OCI-LY1 (cell line): ENCODE measurements at regions not wholly inside any gene's neighbourhood (a gene's known extent, or its start where the extent isn't known, plus 50 kb on each side); places are given as distances from the start of the nearest gene placed in this dataset.

ENCODE experiments used
- EZH2 ChIP-seq: fragments of 200-600 bp; sonication (generic), shearing (Covaris generic); IDR thresholded peaks from 2 replicates; pipeline ENCODE4 v1.8.0; 2017; ENCODE audit warnings: borderline replicate concordance, mixed run types, mild to moderate bottlenecking, antibody characterized with exemption, low read length, moderate library complexity, mixed read lengths
- TF ChIP-seq, protein P1 (sequence below): fragments of 200-600 bp; sonication (generic), shearing (Covaris generic); IDR thresholded peaks from 2 replicates; pipeline ENCODE4 v1.5.1; 2017; ENCODE audit warnings: mild to moderate bottlenecking, antibody characterized with exemption, low read length, moderate library complexity, mixed read lengths

DNA sequence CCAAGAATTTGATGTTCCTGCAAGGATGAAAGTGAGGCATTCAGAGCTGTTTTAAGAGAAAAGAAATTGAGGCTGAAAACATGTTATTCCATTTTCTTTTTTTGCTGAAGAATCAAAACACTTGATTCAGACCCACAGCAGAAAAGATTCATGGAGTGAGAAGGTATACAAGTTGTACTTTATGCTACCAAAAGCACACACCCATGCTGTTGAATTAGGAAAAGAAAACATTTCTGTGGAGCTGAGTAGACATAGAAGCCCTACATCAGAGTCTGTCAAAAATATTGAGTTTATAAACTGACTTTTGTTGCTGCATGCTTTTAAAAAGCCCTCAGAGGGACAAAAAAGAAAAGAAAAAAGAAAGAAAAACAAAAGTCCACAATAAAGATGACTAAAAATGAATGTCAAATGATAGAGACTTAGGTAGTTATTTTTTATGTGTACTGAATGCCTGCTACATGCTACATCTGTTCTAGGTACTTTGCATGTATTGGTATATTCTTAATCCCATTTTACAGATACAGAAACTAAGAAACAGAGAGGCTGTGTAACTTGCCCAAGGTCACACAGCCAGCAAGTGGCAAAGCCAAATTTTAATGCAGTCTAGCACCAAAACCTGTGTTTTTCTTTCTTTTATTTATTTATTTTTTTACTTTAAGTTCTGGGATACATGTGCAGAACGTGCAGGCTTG lies 71.7 kb upstream of the PALS2 start:
- TF ChIP-seq, protein P1, sequence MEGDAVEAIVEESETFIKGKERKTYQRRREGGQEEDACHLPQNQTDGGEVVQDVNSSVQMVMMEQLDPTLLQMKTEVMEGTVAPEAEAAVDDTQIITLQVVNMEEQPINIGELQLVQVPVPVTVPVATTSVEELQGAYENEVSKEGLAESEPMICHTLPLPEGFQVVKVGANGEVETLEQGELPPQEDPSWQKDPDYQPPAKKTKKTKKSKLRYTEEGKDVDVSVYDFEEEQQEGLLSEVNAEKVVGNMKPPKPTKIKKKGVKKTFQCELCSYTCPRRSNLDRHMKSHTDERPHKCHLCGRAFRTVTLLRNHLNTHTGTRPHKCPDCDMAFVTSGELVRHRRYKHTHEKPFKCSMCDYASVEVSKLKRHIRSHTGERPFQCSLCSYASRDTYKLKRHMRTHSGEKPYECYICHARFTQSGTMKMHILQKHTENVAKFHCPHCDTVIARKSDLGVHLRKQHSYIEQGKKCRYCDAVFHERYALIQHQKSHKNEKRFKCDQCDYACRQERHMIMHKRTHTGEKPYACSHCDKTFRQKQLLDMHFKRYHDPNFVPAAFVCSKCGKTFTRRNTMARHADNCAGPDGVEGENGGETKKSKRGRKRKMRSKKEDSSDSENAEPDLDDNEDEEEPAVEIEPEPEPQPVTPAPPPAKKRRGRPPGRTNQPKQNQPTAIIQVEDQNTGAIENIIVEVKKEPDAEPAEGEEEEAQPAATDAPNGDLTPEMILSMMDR: no peak
- TF ChIP-seq EZH2: no peak
